NCI-H1105 (cell line): ENCODE measurements at regions not wholly inside any gene's neighbourhood (a gene's known extent, or its start where the extent isn't known, plus 50 kb on each side); places are given as distances from the start of the nearest gene placed in this dataset.

Experiments
- DNase-seq: peaks from one replicate; lab custom pipeline; 2025; lab: John Stamatoyannopoulos, UW

DNA sequence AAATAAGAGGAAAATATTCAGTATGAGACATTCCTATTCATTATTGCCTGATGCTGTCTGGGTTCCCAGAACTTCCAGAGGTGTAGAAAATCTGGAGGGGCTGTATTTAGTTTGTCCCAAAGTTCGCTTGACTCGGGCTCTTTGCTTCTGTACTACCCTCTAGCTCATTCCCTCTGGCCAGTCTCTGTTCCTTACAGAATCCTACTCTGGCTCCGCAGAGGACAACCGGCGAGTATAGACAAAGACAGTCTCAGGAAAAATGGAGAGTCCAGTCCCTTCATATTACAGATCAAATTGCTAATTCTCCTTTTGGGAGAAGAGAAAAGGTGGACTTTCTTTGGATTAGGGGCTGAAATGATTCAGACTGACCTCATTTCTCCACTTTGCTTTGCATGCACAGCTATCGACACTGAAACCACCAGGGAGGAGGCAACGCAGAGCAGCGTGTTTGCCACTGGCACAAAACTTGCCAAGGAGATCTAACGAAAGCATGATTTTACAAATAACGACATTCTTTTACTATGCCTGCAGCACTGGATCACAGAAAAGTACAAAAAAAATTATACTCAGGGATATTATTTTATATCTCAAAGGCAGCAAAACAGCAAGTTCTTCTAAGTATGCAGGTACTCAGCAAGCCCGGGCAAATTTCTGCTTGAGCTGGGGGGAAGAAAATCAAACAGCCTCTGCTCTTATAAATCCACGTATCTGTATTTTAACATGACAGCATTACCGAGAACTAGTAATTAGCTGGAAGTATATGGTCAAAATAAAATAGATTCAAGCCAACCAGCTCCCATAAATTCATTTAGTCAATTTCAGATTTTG lies 279.7 kb downstream of the NPR3 start:
- DNase-seq, result no peak

- no peak for DNase-seq
These were observed 280.3 kb downstream of the NPR3 start for GRCh38 chr5:32991421-32991815.

DNA sequence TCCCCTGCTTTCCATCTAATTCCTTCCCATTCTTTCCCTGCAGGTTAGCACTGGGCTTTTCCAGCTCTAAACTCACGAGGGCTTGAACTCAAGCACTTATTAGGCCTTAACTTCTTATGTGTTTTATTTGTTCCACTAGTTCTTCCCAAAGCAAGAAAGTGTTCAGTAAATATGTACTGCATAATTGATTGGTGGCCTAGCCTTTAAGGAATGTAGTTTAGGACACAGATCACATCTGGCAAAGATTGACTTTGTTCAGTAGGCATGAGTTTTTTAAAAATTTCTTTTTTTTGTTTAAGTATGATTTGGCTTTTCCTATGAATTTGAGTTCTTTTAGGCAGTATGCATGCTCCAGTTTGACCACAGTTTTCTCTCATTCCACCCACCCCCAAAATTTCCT lies 285.2 kb downstream of the NPR3 start:
- DNase-seq, result no peak

DNA sequence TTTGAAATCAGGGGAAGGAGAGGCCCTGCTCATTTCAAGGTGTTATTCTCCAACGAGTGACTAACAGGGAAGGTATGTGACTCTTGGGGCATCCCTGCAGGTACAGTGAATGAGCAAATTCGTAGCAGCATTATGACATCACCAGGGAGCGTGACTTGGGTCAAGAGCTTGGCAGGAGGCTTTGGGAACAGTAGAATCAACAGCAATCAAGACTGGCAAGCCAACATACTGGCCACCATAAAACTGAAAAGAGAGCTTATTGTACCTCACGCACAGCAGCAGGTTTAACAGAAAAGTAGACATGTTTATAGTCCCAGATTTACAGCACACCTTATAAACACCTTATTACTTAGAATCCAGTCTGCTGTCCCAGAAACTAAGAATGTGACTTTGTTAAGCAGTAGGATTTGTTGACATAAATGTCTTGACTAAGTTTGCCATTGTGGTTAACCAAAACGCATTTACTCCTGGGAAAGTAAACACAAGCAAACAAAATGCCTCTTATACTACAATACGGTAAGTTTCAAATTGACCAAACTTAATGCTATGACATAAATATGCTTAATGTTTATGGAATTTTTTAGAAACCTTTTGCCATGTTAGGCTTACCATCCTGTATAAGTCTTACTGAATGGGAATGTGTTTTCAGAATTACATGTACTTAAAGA lies 297.8 kb downstream of the NPR3 start:
- DNase-seq, result no peak

DNA sequence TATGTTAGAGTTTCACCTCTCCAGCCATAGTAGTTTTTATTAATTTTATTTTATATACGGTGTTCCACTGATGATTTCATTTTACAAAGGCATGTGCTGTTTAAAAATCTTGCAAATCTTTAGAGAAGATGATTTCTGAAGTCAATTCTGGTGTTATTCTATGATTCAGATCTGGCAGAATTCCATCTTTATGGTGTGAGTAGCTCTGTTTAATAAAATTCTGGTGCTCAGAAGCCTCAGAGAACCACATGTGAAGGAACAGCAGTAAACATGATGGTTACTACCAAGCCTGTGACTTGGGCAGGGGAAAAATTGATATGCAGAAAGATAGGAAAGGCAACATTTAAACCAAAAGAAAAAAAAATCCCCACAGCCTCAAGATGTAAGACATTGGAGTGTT lies 299.7 kb downstream of the NPR3 start:
- DNase-seq, result no peak

GRCh38 chr5:33011801-33012200 lies 300.7 kb downstream of the NPR3 start:
- DNase-seq, result no peak

DNA sequence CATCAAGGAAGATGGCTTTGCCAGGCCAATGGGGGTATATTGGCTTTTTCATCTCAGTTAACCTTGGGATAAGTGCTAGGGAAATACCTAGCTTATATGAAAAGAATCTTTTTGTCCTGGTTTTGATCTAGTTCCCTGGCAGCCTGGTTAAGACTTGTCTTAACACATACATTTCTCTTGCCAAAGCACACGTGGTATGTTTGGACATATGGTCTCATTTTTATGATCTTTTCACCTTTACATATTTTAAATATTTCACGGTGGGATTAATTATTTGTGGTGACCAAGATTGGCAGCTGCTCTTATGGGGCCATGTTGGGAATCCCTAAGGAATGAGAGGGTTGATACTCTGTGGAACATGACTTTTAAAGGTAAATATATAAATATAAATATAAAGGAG lies 312.5 kb downstream of the NPR3 start:
- no peak for DNase-seq

DNA sequence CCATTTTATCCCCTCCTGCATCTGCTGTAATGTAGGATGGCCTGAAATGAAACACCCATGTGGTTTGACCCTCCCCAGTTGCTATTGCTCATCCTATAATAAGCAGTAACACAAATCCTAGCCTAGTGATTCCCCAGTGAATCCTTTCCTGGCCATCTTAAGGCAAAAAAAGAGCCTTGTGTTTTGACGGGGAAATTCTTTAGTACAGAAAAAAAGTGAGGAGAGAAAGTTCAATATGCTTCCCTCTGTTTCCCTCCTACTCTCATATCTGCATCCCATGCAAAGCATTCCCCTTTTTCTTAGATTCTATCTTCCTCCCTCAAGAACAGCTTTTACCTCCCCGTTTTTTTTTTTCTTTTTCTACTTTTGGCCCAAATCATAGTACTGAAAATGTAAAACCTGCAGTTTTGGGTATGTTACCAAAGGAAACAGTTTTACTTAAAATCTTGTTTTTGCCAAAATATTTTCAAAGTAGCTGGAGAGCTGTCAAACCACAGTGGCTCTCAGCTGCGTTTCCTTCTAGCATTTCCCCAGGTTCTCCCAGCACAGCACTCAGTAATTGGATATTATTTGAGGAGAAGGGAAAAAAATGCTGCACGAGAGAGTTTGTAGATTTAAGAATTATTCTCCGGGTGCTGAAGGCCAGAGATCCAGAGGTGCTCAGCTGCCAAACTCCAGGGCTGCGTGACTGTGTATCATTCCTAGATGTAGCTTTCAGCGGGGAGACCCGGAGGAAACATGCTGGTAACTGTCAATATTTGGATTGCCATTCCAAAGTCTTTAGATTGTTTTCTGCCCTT lies 321.4 kb downstream of the NPR3 start:
- no peak for DNase-seq

DNA sequence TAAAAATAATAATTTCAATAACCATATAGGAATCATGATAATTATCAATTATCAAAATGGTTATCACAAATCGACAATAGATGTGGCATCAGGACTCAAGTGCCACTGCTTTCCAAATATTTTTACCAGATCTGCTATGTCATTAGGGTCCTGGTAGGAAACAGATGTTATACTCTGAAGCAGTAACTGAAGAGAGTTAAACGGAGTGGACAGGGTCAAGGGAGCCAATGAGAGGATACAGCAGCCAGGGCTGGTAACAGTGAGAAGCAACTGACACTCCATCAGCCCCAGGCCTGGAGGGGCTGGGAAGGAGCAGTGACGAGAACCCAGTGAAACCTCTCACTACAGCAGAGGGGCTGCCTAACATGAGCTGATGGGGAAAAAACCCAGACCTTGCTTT lies 322.4 kb downstream of the NPR3 start:
- no peak for DNase-seq

DNA sequence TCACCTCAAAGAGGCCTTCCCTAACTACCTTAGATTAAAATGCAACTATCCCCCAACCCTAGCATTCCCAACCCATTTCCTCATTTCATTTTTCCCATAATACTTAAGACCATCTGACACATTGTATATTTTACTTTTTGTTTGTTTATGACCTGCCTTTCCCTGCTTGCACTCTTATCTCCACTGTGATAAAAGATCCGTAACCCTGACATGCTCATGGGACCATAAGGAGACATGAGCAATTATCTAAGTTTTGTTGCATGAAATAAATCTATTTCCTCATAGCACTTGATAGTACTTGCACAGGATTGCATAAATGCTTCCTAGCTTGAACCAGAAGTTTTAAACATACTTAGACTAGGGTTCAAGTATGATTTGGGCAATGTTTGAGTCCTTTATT lies 323.7 kb downstream of the NPR3 start:
- DNase-seq, result no peak

GRCh38 chr5:33035851-33036527 lies 324.9 kb downstream of the NPR3 start:
- no peak for DNase-seq

DNA sequence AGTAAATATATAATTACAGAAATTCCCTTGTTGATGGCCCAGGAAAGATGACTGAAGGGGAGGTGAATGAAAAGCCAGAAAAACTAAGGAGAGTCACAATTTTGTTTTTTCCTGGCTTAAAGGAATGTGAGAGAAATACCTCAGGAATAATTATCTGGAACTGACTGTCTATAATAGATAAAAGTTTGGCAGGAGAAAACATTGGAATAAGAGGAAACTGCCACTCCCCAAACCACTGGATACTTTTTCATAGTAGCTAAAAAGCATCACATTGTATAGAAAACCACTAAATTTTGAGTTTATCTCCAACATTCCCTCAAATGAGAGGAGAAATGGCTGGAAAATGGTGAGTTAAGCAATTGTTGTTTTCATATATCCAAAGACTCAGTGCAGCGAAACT lies 326.0 kb downstream of the NPR3 start:
- DNase-seq, result no peak

DNA sequence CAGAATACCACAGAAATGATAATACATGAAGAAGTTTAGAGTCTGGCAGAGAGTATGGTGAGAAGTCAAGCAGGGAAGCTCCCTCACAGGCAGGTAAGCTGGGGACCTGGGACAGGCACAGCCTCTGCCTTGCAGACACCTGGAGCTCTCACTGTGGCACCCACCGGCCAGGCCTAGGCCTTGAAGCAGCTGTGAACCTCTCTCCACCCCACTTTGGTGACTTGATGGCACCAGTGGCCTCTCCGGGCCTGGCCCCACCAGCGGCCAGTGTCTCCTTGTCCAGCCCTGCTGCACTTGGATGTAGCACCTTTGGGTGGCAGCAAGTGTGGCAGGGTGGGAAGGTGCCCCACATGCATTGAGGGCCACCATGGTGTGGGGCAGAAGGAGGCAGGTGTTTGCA lies 330.5 kb downstream of the NPR3 start:
- DNase-seq, result no peak

GRCh38 chr5:33043343-33043997 lies 332.3 kb downstream of the NPR3 start:
- DNase-seq, result no peak

- no peak for DNase-seq
These were observed 335.0 kb downstream of the NPR3 start for GRCh38 chr5:33046091-33046490.

- no peak for DNase-seq
These were observed 337.2 kb downstream of the NPR3 start for GRCh38 chr5:33048315-33048714.

GRCh38 chr5:33049298-33049697 lies 338.2 kb downstream of the NPR3 start:
- no peak for DNase-seq

GRCh38 chr5:33049842-33050241 lies 338.7 kb downstream of the NPR3 start:
- DNase-seq, result no peak

- no peak for DNase-seq
These were observed 348.0 kb downstream of the NPR3 start for GRCh38 chr5:33059081-33059480.

DNA sequence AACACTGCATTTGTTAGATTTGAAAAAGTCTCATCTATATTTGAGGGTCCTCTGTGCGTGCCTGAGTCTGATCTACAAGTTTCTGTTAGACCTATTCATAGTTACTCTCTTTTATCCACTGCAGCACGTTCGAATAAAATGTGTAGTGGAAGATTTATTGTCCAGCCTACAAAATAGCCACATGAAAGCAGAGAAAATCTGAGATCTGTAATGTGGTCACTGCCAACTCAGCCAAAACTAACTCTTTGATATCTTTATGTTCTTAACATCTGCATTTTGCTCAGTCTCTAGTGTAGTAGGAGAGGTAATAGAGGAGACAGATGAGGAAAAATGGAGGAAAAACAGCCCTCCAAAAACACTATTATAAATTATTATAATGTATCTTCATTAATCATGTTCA lies 354.0 kb downstream of the NPR3 start:
- no peak for DNase-seq

DNA sequence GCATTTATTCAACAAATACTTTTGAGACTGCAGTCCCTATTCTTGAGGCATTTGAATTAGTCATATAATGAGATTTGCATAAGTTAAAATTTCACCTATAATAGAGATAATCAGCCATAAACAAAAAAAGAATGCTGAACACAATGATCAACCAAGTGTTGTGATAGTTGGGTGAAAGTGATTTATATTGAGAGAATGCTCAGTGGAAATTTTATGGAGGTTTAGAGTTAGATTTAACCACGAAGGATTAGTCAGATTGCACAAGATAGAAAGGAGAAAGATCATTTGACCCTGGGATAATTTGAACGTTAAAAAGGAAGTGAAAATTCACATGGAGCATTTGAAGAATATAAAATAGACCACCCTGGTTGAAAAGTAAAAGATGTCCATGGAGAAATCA lies 356.2 kb downstream of the NPR3 start:
- DNase-seq, result no peak

DNA sequence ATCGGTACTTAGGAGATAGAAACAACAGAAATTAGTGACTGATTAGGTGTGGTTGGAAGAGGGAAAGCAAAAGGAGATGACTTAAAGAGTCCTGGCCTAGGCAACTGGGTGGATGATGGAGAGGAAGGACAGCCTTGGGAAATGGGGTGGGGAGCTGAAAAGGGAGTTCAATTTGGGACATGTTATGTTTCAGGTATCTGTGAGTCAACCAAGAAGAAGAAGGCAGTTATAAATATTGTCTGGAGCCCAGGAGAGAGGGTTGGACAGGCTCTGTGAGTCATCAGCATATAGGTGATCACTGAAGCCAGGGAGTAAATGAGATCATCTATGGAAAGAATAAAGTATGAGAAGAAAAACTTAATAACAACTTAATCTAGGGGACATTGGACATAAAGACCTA lies 357.7 kb downstream of the NPR3 start:
- DNase-seq, result no peak
